Hippocampal formation (tissue), 2 donors: ENCODE measurements at regions not wholly inside any gene's neighbourhood (a gene's known extent, or its start where the extent isn't known, plus 50 kb on each side); places are given as distances from the start of the nearest gene placed in this dataset.

ENCODE experiments used
- DNase-seq, 2 donors: peaks; one replicate each; lab custom pipeline; 2025; lab: John Stamatoyannopoulos, UW

DNA sequence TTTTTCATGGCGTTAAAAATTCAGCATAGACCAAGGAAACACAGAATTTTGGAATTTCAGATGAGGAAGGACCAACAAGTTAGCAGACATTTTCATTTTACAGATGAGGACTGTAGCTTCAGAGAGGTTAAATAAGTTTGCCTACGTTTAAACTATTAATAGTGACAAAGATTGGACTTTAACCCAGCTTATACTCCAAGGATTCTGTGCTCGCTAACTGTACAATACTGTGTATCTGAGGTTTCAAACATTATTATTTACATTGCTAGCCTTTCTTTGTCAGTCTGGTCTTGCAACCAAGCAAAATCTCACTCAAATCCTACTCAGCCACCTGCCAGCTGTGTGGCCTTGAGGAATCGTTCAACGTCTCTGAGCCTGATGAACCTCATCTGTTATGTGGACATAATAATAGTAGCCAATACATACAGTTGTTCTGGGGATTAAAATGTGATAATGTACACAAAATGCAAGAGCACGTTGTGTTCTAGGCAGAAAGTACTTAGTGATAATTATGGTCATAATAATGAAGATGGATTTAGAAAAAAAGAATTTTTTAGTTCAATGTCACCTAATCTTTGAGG lies 462.4 kb upstream of the TRIB2 start:
- DNase-seq: no peak

DNA sequence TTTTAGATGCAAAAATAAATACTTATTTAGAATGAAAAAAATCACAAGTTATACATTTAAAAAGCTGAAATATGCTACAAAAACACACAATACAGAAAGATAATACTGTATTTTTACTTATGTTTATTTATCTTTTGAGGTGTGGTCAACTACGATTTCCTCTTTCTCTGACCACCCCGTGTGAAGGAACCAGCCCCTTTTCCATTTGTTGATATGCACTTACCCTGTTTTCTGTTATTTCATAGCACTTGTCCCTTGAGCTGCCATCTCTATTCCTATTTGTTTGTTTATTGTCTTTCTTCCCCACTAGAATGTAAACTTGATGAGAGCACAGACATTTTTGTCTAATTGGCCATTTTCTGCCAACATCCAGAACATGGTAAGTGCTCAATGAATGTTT lies 460.5 kb upstream of the TRIB2 start:
- no peak for DNase-seq

DNA sequence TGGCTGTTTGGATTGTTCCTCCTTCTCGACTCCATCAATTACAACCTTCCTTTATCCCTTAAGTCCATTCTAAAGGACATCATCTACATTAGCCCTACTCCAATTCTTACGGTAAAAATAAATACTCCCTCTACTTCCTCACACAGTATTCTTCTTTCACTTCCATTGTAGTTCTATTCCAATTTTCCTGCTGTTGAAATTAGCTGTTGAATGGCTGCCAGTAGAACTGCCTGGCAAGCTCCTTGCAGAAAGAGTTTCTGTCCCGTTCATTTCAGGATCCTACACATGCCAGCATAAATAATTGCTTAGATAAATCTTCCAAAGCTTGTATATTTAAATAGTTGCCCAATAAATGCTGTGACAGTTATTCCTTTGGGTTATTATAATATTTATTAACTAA lies 459.3 kb upstream of the TRIB2 start:
- DNase-seq: no peak

DNA sequence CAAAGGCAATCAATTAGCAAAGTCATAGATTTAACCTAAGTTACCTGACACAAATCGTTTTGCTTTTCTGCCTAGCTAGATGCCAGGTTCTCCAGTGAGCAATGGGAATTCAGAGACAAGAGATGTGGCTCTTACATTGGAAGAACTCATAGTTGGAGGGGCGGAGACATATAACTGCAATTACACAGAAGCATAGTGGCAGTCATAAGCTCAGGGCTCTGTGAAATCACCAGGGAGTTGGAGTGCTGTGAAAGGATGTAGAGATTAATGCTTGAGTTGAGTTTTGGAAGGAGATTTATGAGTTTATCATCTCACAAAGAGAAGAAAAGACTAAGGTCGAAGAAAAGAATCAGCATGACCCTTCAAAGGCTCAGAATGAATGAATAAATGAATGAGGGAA lies 457.2 kb upstream of the TRIB2 start:
- no peak for DNase-seq

DNA sequence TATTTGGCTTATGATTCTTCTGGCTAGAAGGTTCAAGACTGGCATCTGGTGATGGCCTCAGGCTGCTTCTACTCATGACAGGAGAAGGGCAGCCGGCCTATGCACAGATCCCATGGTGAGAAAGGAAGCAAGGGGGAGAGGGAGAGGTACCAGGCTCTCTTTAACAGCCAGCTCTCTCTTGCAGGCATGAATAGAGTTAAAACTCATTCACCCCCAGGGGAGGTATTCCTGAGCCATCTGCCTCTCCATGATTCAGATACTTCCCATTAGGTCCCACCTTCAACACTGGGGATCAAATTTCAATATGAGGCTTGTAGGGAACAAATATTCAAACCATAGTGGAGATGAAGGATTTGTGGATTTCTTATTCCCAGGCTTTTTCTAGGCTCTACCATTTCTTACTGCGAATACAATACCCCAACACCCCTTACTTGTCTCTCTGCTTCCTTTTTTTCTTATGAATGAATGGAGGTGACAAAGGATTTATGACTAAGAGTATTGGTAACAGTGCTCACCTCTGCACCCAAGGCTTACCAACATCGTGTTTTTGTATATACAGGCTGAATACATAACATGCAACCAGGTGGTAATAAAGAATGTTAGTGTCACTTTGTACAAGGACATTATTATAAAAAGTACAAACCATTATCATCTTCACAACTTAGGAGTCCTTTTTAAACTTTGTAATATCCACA lies 454.6 kb upstream of the TRIB2 start:
- no peak for DNase-seq

DNA sequence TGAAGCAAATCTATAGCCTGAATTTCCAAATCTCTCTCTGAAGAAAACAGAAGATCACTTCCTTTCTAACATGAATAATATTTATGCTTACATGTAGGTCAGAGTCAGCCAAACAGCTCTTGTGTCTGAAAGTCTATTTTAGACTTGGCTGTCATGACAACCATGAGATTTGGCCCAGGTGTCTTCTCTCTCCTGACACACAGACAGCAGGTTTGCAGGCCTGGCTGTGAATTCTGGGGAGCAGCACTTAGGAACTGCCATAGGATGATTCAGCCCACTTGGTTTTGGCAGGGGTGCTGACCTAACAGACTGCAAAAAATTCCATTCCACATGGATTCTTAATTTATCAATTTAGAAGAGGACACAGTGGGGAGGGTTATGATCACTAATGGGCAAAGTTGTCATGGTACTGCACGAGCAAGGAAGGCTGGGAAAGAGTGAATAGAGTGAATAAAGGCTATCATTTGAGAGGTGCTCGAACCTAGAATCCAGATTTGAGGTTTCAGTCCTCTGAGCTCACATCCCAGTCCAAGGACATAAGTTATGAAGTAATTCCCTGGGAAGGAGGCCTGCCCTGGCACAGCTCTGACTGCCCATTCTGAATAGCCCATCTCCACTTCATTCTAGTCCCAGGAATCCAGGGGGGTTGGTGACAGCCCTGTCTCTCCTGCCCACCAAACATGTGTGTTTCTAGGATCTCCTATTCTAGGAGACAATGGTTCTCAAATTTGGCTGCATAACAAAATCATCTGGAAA lies 453.9 kb upstream of the TRIB2 start:
- DNase-seq: no peak

DNA sequence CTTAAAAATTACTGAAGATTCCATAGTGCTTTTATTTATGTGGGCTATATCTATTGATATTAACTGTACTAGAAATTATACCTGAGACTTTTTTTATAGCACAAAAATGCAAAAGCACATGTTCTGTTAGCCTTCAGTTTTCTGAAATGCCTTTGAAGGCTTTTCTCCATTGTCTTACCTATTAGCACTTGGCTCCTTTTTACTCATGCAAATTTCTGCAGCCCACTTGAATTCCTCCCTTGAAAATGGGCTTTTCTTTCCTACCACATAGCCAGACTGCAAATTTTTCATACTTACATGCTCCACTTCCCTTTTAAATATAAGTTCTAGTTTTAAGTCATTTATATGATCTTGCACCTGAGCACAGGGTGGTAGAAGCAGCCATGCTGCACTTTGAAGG lies 453.0 kb upstream of the TRIB2 start:
- DNase-seq: no peak

DNA sequence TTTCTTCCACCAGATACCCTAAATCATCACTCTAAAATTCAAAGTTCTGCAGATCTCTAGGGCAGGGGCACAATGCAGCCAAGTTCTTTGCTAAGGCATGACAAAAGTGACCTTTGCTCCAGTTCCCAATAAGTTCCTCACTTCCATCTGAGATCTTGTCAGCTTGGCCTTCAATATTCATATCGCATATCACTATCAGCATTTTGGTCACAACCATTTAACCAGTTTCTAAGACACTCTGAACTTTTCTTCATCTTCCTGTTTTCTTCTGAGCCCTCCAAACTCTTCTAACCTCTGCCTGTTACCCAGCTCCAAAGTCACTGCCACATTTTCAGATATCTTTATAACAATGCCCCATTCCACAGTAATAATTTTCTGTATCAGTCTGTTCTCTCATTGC lies 452.6 kb upstream of the TRIB2 start:
- no peak for DNase-seq

DNA sequence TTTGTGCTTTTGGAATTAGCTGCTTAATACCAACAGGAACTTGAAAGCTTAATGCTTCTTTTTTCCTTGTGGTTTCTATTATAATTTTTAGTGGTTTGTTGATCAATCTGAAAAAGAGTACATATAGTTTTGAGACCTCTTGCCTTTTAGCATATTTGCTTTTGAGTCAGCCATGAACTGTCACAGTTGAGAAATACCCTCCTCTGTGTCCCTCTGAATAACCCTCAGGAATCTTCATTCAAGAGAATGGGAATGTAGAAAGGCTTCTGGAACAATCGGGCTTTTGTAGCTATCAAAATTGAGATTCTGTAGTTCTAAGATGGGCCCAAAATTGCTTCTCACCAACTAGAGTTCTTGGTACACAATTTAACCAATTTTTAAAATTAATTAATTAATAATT lies 451.1 kb upstream of the TRIB2 start:
- DNase-seq: no peak

DNA sequence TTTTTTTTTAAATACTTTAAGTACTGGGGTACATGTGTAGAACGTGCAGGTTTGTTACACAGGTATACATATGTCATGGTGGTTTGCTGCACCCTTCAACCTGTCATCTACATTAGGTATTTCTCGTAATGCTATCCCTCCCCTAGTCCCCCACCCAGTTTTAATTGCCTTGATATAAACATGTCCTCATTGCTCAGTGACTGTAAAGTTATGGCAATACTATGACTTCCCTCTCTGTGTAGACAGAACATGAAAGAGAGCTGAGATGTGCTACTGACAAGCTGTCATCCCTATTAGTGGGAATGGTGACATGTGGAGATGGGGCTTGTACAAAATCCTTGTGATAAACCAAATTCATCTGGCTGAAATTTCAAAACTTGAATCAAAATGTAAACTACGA lies 449.7 kb upstream of the TRIB2 start:
- DNase-seq: no peak

DNA sequence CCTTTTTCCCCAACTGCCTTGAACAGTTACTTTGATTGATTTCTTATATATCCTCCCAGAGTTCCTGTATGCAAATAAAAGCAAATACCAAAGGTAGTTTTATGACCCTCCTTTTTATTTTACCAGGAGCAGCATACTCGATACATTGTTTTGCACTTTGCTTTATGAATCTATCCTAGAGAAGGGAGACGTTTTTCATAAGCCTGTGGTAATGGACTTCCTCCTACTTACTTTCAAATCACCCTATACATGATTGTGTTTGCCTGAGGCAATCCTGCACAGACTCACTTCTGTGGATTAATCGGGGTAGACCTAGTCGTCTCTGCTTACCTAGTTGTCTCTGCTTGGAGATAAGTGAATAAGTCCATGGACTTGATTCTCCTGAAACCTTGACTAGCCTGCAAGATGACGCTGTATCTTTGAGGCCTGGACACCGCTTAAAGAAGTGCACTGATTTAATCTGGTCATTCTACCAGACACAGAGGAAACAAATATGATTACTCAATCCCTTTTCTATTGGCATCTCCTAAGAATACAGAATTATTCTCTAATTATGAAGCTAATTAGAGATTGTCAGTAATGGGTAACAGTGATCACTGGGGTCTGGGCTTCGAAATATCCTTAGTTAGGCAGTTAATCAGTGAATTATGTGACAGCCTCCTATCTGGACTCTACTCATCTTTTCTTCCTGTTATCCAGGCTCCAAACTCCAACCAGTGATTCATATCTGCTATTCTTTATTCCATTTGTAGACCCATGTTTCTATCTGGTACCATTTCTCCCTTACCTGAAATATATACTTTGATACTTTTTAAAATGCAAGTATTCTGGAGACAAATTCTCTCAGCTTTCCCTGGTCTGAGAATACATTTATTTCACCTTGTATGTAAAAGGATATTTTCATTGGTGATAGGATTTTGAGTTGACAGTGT lies 447.4 kb upstream of the TRIB2 start:
- no peak for DNase-seq

DNA sequence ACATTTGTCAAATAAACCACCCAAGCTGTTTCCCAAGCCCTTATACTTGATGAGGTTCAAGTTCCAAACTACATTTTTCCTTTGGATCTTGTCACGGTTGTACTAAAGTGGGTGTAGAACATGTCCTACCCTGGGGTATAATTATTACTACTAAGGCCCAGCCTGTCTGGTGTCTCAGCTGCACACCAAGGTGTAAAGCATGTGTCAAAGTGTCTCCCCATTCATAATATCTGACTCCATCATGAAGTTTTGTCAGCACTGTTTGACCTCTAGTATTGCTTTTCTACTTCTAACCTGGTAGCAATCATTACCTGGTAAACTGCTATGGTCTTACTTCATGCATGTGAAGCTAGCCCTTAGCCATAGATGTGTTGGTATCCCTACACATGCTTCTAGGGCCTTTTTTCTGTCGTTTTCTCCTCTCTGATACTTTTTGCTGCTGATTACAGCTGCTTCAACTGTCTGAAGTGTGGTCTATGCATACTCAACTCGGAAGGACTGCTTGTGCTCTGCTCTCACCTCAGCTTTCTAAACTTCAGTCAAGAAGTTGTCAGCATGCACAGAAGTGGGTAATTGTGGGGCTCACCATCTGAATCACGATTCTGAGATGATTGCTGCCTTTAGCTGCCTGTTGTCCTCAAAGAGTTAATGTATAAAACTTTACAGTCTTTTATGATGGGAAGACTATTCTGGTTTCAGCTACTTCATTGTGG lies 445.7 kb upstream of the TRIB2 start:
- no peak for DNase-seq

DNA sequence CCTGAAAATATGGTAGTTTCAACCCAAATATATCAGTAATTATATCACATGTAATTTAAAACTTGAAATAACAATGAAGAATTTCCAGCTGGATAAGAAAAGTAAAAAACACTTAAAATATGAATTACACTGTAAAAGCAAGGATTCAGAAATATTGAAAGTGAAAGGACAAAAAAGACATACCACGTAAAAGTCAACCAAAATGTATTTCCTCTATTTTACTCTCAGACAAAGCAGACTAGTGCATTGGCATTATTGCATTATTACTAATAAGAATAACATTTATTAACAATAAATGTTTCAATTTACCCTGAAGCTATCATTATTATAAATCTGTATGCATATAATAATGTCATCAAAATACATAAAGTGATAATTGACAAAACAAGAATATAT lies 445.1 kb upstream of the TRIB2 start:
- no peak for DNase-seq

DNA sequence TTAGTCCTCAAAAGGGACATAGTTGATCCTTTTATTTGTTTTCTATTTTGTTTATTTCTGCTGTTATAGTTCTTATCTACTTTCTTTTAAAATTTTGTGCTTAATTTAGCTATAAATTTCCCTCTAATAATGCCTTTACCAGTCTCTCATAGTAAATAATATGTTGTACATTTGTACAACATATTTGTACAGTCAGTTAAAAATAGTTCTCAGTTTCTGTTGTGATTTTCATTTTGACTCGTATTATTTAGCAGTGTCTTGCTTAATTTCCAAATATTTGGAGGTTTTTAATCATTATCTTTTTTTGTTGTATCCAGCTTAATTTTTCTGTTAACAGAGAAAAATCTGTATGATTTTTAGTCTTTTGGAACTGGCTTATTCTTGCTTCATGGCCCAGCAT lies 443.6 kb upstream of the TRIB2 start:
- no peak for DNase-seq

DNA sequence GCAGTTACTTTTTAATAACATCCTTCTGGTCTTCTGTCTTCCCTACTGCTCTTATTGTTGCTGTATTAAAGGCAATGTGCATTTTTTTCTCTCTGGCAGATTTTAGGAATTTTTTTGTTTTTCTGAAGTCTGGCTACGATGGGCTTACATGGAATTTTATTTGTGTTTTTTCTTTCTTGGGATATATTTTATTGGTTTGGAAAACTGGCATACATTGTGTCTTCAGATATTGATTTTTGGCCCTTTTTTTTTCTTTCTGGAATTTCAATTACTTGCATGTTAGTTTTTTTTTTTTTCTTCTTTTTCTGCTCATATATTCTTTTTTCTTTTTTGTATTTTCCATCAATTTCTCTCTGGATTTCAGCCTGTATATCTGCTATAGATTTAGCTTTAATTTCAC lies 442.1 kb upstream of the TRIB2 start:
- no peak for DNase-seq

DNA sequence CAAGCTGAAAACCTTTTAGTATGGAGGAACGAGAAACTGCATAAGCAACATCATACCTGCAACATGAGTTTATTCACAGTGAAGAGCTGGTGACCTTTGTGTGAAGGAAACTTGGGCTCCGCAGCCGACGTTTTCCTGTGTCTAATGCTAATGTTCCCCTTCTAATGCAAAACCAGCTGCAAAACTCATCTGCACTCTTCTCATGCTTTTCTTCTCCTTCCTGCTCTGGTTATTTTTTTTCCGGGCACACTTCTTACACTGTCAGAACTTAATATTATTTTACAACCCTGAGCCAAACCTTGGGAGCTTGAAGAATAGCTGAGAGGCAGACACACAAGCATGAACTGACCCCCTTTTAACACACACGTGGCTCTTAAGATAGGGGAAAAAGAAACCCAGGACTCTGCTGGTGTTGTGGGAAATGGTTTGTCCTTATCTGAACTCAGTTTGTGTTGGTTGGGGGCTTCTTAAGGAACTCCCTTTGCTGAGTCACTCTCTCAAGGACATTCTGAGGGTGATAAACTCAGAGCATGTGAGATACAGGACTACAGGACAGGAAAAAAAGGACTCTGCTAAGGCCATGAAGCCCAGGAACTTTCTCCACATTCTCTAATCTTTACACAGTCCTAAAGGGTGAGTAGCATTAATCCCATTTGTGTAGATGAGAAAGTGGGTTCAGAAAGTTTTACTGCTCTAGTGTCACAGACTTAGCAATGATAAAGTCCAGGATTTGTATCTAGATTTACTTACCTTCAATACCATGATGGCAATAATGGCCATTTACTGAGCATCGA lies 439.3 kb upstream of the TRIB2 start:
- no peak for DNase-seq

DNA sequence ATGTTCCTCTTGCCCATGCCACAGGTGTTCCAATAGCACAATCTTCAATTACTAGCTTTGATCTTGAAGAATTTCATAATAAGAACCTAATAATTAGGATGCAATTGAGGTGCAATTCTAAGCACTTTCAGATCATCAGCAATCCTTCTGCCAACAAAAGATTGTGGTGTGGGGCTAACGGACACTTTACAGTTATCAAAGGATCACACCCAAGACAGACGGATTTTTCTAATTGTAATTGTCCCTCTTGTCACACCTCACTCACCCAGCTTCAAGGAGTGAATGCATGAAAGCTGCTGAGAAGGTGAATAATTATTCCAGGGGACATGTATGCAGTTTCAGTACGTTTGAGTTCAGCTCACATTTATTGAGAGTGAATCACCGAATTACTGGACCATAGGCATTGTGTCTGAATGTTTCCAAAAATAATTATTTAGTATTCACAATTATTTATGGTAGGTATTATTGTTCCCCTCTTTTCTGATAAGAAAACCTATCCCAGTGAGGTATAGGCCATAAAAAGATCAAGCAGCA lies 438.5 kb upstream of the TRIB2 start:
- DNase-seq: no peak

DNA sequence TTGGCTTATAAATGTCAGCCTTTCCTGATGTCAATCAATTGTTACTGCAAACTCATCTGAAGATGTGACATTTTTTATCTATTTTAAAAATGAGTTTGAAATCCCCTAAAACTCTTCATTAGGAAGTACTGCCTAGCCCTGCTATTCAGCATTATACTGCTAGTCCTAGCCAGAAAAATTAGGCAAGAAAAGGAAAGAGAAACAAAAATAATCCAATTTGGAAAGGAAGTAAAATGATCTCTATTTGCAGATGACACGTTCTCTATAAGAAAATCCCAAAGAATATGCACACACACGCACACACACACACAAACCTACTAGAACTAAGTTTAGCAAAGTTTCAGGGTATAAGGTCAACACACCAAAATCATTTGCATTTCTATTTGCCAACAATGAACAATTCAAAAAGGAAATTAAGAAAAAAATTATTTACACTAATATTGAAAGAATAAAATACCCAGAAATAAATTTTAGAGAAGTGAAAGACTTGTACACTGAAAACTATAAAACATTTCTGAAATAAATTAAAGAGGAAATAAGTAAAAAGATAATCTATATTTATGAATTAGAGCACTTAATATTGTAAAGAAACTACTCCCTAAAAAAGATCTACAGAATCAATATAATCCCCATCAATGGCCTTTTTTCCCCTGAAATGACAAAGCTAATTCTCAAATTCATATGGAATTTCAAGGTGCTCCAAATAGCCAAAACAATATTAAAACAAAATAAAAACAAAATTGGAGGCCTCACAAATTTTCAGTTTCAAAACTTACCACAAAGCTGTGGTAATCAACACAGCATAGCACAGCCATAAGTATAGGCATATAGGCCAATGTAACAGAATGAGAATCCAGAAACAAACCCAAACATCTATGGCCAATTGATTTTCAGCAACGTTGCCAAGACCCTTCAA lies 433.7 kb upstream of the TRIB2 start:
- DNase-seq: no peak

DNA sequence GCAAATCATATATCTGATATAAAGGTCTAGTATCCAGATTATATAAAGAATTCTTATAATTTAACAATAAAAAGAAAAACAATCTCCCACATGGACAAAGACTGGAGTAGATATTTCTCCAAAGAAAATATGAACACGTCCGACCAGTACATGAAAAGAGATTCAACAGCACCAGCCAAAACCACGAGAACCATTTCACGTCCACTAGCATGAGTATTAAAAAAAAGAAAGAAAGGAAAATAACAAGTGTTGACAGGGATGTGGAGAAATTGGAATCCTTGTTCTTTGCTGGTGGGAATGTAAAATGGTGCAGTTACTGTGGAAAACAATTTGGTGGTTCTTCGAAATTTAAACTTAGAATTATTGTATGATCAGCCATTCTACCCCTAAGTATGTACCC lies 432.7 kb upstream of the TRIB2 start:
- no peak for DNase-seq

DNA sequence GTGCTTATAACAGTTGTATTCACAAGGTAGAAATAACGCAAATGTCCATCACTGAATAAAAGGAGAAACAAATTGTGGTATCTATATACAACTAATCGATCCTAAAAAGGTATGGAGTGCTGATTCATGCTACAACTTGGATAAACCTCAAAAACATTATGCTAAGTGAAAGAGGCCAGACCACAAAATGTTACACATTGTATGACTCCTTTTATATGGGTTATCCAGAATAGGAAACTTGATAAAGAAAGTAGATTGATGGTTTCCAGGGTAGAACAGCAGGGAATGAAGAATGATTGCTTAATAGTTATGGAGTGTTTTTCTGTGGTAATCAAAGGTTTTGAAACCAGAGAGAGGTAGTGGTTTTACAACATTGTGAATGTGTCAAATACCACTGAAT lies 432.2 kb upstream of the TRIB2 start:
- no peak for DNase-seq
